Skeletal muscle satellite cell (primary cell): ENCODE measurements at regions not wholly inside any gene's neighbourhood (a gene's known extent, or its start where the extent isn't known, plus 50 kb on each side); places are given as distances from the start of the nearest gene placed in this dataset.

Source experiments
- H3K27me3 ChIP-seq: 2 replicates; pipeline ENCODE4 v1.7.0; 2013; ENCODE audit warnings: low read length; ENCODE audit not compliant: control insufficient read depth, insufficient read depth
- H3K36me3 ChIP-seq: 2 replicates; pipeline ENCODE4 v1.7.0; 2013; ENCODE audit warnings: mild to moderate bottlenecking, control low read depth, low read length; ENCODE audit not compliant: insufficient read depth
- H3K4me1 ChIP-seq: 2 replicates; pipeline ENCODE4 v1.7.0; 2013; ENCODE audit warnings: low read length; ENCODE audit not compliant: control insufficient read depth, insufficient read depth
- H3K4me2 ChIP-seq: 2 replicates; pipeline ENCODE4 v1.7.0; 2013; ENCODE audit warnings: mild to moderate bottlenecking, low read length
- H3K4me3 ChIP-seq: 2 replicates; pipeline ENCODE4 v1.7.0; 2013; ENCODE audit warnings: low read length
- H3K9ac ChIP-seq: 2 replicates; pipeline ENCODE4 v1.7.0; 2013; ENCODE audit warnings: mild to moderate bottlenecking, low read depth, low read length, moderate library complexity
- H3K9me3 ChIP-seq: replicated peaks from 2 replicates; pipeline ENCODE4 v1.7.0; 2013; ENCODE audit warnings: mild to moderate bottlenecking, control low read depth, low read length

DNA sequence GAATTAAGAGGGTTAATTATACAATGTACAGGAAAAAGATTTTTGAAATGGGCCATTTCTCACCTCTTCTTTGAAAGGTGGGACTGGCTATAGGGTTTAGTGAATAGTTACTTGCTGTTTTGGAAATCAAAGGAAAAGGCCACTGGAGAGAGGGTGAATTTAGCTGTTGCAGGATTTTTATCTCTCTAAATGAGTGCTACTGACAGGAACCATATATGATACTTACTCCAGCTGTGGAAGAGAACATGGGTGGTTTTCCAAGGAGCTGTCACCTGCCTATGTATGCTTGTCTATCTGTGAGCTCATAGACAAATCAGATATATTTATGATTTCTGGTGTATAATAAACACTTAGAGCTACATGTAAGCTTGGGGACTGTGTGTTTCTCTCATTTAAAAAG is 430.4 kb downstream of the MTX2 start:
- Histone ChIP-seq H3K27me3 (peaks cover 3% of the 10 kb centered on the region), H3K4me2 (no peak overlapping the region), H3K9me3 (no peaks in the 10 kb centered on the region), H3K4me1 (no peaks in the 10 kb centered on the region), H3K9ac (no peak overlapping the region), H3K36me3 (no peaks in the 10 kb centered on the region), H3K4me3 (no peak overlapping the region)

DNA sequence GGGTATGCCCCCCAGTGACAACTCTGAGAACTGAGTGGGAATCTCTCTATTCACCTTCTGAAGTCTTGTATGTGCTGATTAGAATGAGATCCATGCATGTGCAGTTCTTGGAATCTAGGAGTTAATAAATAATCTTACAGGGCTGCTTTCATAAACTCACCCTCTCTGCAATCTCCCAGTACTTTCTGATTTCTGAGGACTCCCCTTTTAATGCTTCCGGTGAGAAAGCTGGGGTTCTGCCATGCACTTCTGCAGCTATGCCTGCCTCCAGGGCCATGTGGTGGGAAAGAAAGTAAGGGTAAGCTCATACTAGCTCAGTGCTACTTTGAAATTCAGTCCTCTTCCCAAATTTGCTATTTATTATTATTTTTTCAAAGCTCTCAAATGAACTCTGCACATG is 432.9 kb downstream of the MTX2 start:
- Histone ChIP-seq H3K9ac (no peak overlapping the region), H3K36me3 (no peaks in the 10 kb centered on the region), H3K27me3 (peaks cover 3% of the 10 kb centered on the region), H3K4me1 (no peaks in the 10 kb centered on the region), H3K4me3 (no peak overlapping the region), H3K9me3 (no peaks in the 10 kb centered on the region), H3K4me2 (no peak overlapping the region)

DNA sequence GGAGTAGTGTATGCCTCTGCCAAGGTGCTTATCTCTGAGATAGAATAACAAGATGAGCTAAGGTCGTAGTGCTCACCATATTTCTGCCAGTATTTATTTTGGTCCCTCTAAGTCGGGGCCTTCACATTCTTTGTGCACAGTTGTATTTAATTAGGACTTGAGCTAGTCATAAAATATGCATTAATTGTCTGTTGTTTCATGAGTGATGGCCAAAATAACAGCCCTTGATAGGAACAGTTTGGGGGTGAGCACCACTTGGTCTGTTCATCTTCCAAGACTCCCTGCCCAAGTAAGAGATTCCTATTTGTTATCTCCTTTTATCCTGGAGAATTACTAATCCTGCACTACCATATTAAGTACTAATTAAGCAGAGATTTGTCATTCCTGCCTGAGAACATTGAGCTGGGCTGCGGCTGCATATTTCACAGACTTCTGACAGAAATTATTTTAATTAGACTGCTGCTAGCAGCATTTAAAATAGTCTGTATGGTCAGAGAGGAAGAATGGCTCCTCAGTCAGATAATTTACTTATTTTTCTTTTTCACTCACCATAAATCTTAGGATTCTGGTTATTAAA is 435.1 kb downstream of the MTX2 start:
- Histone ChIP-seq H3K4me1 (no peaks in the 10 kb centered on the region), H3K4me3 (no peak overlapping the region), H3K27me3 (peaks cover 3% of the 10 kb centered on the region), H3K9ac (no peak overlapping the region), H3K4me2 (no peak overlapping the region), H3K36me3 (no peaks in the 10 kb centered on the region), H3K9me3 (no peaks in the 10 kb centered on the region)

DNA sequence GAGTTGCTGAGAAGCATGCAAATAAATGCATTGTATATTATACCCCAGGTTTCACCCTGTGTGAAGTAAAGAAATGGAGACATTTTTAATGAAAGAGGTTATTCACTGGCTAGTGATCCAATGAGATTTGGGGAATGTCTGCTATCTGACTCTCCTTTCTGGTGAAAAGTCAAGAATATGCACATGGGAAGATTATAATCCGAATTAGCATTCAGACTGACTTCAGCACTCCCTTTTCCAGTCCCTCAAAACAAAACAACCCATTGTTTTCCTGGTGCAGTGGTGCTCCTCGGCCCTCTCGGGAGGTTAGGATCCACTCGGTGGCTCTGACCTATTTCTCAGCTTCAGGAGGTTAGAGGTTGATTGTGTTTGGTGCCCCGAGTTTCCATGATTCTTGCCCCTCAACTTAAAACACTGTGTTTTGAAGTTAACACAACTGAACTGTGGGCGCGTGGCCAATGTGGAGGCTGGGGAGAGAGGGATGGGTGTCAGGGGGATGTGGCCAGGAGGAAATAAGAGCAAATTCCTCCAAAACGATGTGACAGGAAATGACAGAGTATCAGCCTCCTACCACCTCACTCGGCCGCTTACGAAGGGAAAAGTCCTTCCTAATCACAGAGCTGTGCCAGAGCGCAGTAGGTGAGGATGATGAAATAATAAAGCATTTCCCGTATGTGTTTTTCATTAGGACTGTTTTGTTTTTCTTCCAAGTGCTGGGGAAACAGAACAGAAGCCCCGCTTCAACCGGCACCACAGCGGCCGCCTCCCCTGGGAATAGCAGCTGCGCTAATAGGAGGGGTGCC is 440.1 kb downstream of the MTX2 start:
- no peaks in the 10 kb centered on the region for H3K4me1 ChIP-seq
- no peaks in the 10 kb centered on the region for H3K36me3 ChIP-seq
- no peaks in the 10 kb centered on the region for H3K27me3 ChIP-seq
- no peaks in the 10 kb centered on the region for H3K9me3 ChIP-seq
- no peak overlapping the region for H3K4me3 ChIP-seq
- H3K9ac ChIP-seq, result no peak overlapping the region
- no peak overlapping the region for H3K4me2 ChIP-seq

DNA sequence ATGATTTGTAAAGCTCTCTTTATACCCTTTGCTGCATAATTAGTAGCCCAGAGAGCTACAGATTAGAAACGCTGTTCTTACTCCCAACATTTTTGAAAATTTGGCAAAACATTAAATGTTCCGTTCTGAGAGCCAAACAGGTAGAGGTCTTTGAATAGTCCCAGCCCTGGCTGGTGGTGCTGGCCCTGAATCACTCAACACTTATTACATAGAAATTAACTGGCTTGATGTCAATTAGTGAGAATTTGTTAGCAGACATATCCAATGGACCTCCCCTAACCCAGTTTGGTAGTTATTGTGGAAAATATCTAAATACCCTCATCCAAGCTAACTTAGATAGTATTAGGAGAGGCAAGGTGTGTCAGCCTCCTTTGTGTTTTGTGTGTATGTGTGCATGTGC is 440.7 kb downstream of the MTX2 start:
- no peak overlapping the region for H3K9ac ChIP-seq
- no peaks in the 10 kb centered on the region for H3K4me1 ChIP-seq
- H3K4me2 ChIP-seq, result no peak overlapping the region
- no peak overlapping the region for H3K4me3 ChIP-seq
- no peaks in the 10 kb centered on the region for H3K36me3 ChIP-seq
- no peaks in the 10 kb centered on the region for H3K27me3 ChIP-seq
- H3K9me3 ChIP-seq, result no peaks in the 10 kb centered on the region

DNA sequence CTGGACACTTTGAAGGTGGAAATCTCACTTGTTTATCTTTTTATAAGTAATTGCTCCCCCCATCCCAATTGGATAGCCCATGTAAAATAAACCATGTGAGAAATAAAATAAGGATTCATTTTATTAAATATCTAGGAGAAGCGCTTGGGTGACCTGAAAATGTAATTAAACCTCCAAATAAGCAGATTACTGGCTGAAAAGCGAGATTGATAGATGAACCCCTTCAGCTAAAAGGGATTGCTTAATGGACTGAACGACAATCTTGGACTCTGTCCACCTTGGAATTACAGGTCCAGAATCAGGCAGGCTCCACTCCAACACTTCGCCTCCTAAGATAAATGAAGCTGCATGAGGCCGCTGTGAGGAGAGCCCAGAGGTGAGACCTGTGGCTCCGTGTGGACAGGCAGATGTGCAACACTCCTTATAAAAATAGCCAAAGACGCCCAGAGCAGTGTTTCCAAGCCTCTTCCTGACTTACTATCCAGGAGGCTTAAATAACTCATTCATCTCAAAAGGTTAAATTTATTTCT is 441.5 kb downstream of the MTX2 start:
- Histone ChIP-seq H3K27me3 (no peaks in the 10 kb centered on the region), H3K4me1 (no peaks in the 10 kb centered on the region), H3K9me3 (no peaks in the 10 kb centered on the region), H3K4me3 (no peak overlapping the region), H3K4me2 (no peak overlapping the region), H3K36me3 (no peaks in the 10 kb centered on the region), H3K9ac (no peak overlapping the region)

DNA sequence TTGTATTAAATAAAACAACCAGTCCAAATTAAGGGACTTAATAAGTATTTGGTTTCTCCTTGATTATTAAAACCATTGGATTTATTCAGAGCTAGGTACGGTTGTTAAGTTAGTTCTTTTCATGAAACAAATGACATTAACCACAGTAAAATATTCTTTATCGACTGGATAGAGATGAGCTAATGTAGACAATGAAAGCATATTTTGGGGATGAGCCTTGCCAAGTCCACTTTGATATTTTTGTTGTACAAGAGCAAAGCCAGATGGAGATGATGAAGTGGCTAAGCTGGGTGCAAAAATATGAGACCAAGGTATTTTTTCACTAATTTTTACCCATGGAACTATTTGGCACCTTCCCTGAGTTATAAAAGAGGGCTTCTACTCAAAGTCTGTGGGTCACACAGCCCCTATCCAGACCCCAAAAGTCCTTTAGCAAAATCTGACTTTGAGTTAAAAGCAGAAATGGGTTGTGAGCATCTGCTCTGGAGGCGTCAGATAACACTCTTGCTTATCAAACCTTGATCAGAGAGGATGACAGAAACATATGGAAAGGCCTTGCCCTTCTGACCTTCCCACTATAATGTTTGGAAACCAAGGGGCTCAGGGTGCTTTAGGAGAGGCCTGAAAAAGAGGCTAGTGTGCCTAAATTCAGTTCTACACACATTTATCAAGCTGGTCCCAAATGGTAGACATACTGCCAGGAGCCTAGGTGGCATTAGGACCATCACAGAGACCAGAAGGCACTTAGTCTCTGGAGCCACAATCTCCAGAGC is 456.8 kb downstream of the MTX2 start:
- Histone ChIP-seq H3K27me3 (peaks cover 5% of the 10 kb centered on the region), H3K4me2 (no peak overlapping the region), H3K9ac (no peak overlapping the region), H3K4me3 (no peak overlapping the region), H3K9me3 (no peaks in the 10 kb centered on the region), H3K4me1 (no peaks in the 10 kb centered on the region), H3K36me3 (no peaks in the 10 kb centered on the region)

DNA sequence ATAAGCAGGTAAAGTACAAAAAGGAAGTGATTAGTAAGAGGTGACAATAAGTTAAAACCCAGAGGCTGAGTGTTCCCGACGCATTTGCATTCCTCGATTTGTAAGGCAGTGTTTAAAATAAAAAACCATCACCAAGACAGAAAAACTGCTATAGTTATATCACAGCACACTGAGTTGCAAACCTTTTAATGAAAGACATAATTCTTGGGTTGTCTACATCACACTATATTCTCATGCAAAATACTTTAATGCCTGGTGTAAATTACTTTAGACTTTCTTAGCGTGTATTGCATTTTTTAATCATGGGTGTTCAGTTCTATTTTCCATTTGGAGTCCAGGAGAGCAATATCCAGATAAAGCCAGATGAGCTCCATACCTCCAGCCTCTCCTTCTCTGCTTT is 458.5 kb downstream of the MTX2 start:
- no peak overlapping the region for H3K9ac ChIP-seq
- H3K36me3 ChIP-seq, result no peaks in the 10 kb centered on the region
- no peaks in the 10 kb centered on the region for H3K9me3 ChIP-seq
- no peaks in the 10 kb centered on the region for H3K4me1 ChIP-seq
- no peak overlapping the region for H3K4me3 ChIP-seq
- H3K27me3 ChIP-seq, result peaks cover 5% of the 10 kb centered on the region
- H3K4me2 ChIP-seq, result no peak overlapping the region

DNA sequence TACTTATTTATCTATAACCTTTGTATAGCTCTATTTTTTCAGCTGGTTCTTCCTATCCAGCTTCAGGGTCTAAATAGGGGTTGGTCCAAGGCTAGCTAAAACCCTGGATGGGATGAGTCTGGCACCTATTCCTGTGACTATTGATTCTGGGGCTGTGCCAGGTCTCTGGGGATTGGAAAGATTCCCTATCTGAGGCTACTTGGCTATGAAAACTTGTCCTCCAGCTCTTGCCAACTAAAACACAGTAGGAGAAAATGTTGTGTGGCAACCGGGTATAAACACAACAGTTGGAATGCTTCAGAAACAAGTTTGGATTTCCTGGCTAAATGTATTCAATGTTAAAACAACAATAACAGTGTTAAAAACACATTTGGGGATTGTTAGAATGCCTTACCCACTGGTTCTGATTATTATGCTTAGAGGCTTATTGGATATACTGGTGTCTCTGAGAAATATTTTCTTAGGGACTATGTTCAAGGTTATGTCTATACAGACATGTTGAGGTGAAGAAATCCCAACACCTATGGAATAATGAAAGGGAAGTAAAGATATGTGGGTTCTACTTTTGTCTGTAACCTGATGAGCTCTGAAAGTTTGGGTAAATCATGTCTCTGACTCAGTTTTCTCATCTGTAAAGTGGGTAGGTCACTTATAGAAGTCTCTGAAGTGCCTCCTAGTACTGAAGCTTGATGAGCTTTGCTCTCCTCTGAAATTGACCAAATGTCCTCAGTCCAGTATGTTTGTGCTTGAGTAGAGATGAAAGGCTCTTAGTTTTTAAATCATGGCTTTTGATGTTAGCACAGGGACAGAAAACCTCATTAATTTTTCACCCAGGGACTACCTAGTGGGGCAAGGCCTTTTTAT is 460.7 kb downstream of the MTX2 start:
- H3K4me1 ChIP-seq, result no peaks in the 10 kb centered on the region
- no peak overlapping the region for H3K9ac ChIP-seq
- H3K36me3 ChIP-seq, result no peaks in the 10 kb centered on the region
- no peak overlapping the region for H3K4me3 ChIP-seq
- no peak overlapping the region for H3K4me2 ChIP-seq
- no peaks in the 10 kb centered on the region for H3K9me3 ChIP-seq
- H3K27me3 ChIP-seq, result no peaks in the 10 kb centered on the region

DNA sequence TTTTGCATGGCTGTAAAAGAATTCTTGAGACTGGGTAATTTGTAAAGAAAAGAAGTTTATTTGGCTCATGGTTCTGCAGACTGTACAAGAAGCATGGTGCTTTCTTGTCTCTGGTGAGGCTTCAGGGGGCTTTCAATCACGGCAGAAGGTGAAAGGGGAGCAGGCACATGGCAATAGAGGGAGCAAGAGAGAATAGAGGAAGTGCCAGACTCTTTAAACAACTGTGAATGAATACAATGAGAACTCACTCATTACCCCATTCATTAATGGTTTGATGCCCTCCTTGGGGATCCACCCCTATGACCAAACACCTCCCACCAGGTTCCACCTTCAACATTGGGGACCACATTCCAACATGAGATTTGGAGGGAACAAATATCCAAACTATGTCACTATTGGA is 463.5 kb downstream of the MTX2 start:
- no peaks in the 10 kb centered on the region for H3K36me3 ChIP-seq
- no peaks in the 10 kb centered on the region for H3K27me3 ChIP-seq
- H3K4me1 ChIP-seq, result no peaks in the 10 kb centered on the region
- no peak overlapping the region for H3K4me2 ChIP-seq
- H3K4me3 ChIP-seq, result no peak overlapping the region
- no peak overlapping the region for H3K9ac ChIP-seq
- no peaks in the 10 kb centered on the region for H3K9me3 ChIP-seq
